HG03159 (cell line): ENCODE measurements at regions not wholly inside any gene's neighbourhood (a gene's known extent, or its start where the extent isn't known, plus 50 kb on each side); places are given as distances from the start of the nearest gene placed in this dataset.
"Not testable (repeated sequence)": the region's sequence is repeated elsewhere in the genome, so short reads cannot be mapped to it uniquely, and the experiment has no call there.

Experiments
- ATAC-seq: cut with Tn5 transposase; IDR thresholded peaks from one replicate; pipeline ENCODE4 v1.9.1; 2021; ENCODE audit warnings: mild to moderate bottlenecking, moderate library complexity; ENCODE audit not compliant: unreplicated experiment

GRCh38 chr16:58960484-58960883, 226.4 kb upstream of the GOT2 start:
- no peak for ATAC-seq

GRCh38 chr16:58960034-58960433, 225.9 kb upstream of the GOT2 start:
- ATAC-seq, result no peak

GRCh38 chr16:58958749-58959148, 224.6 kb upstream of the GOT2 start:
- ATAC-seq, result no peak

GRCh38 chr16:58948244-58948643, 214.1 kb upstream of the GOT2 start:
- no peak for ATAC-seq

- no peak for ATAC-seq
These were observed 206.5 kb upstream of the GOT2 start for GRCh38 chr16:58940609-58941008.

GRCh38 chr16:58938811-58939210, 204.7 kb upstream of the GOT2 start:
- no peak for ATAC-seq

- ATAC-seq, result no peak
These were observed 203.5 kb upstream of the GOT2 start for GRCh38 chr16:58937661-58938060.

- ATAC-seq, result no peak
These were observed 199.1 kb upstream of the GOT2 start for GRCh38 chr16:58933186-58933585.

- ATAC-seq, result no peak
These were observed 197.3 kb upstream of the GOT2 start for GRCh38 chr16:58931436-58931835.

- ATAC-seq, result no peak
These were observed 189.0 kb upstream of the GOT2 start for GRCh38 chr16:58923094-58923493.

GRCh38 chr16:58913456-58913855, 179.3 kb upstream of the GOT2 start:
- no peak for ATAC-seq

- no peak for ATAC-seq
These were observed 178.5 kb upstream of the GOT2 start for GRCh38 chr16:58912571-58912970.

- ATAC-seq, result no peak
These were observed 173.0 kb upstream of the GOT2 start for GRCh38 chr16:58906981-58907715.

GRCh38 chr16:58904291-58904690, 170.2 kb upstream of the GOT2 start:
- no peak for ATAC-seq

- ATAC-seq, result no peak
These were observed 155.4 kb upstream of the GOT2 start for GRCh38 chr16:58889516-58889915.

- ATAC-seq, result no peak
These were observed 151.5 kb upstream of the GOT2 start for GRCh38 chr16:58885528-58886170.

- ATAC-seq, result no peak
These were observed 150.0 kb upstream of the GOT2 start for GRCh38 chr16:58884141-58884540.

- ATAC-seq, result no peak
These were observed 149.0 kb upstream of the GOT2 start for GRCh38 chr16:58883131-58883530.

- peak; percentile 94 for ATAC-seq
These were observed 148.2 kb upstream of the GOT2 start for GRCh38 chr16:58882292-58882691.

- ATAC-seq, result not testable (repeated sequence)
These were observed 144.5 kb upstream of the GOT2 start for GRCh38 chr16:58878641-58879040.

GRCh38 chr16:58866935-58867334, 132.8 kb upstream of the GOT2 start:
- no peak for ATAC-seq

- no peak for ATAC-seq
These were observed 129.6 kb upstream of the GOT2 start for GRCh38 chr16:58863761-58864160.

- no peak for ATAC-seq
These were observed 128.9 kb upstream of the GOT2 start for GRCh38 chr16:58863042-58863441.
